IMR-90 (cell line): ENCODE measurements at regions not wholly inside any gene's neighbourhood (a gene's known extent, or its start where the extent isn't known, plus 50 kb on each side); places are given as distances from the start of the nearest gene placed in this dataset.

Experiments used
- ATAC-seq: fragments of 200-7000 bp; cut with Tn5 transposase; 2 replicates; pipeline ENCODE4 v1.9.1; 2020; ENCODE audit warnings: low read depth, mild to moderate bottlenecking, moderate library complexity
- BruUV-seq: library from RNA; stranded (reverse); fragments of 400-500 nt; replicated peaks from 2 replicates; lab custom pipeline; 2021; lab: Mats Ljungman, UMichigan
- CTCF ChIA-PET: fragments of 300-600 bp; formaldehyde crosslinking; extraction: SDS; loops from one replicate; lab custom pipeline; 2021; ENCODE audit warnings: antibody characterized with exemption; lab: Yijun Ruan, JAX
- POLR2A ChIA-PET: fragments of 300-600 bp; sonication (Branson Sonifier 250); formaldehyde crosslinking; loops from one replicate; lab custom pipeline; 2022; ENCODE audit warnings: antibody characterized with exemption; ENCODE audit not compliant: unreplicated experiment; lab: Charles Lee
- DNase-seq: peaks from one replicate; pipeline ENCODE4 v3.0.0; 2013
- H2AFZ ChIP-seq: replicated peaks from 2 replicates; pipeline ENCODE3; 2013; ENCODE audit warnings: low read length, mild to moderate bottlenecking; ENCODE audit not compliant: poor library complexity
- H2AK5ac ChIP-seq: 2 replicates; pipeline ENCODE4 v1.6.1; 2013; ENCODE audit warnings: low read depth, low read length, inconsistent platforms
- H2AK9ac ChIP-seq: replicated peaks from 2 replicates; pipeline ENCODE3; 2013; ENCODE audit warnings: mild to moderate bottlenecking, low read depth, low read length, moderate library complexity; ENCODE audit not compliant: poor library complexity
- H2BK120ac ChIP-seq: 2 replicates; pipeline ENCODE4 v1.6.1; 2013; ENCODE audit warnings: low read depth, low read length, inconsistent platforms
- H2BK15ac ChIP-seq: 3 replicates; pipeline ENCODE4 v1.6.1; 2013; ENCODE audit warnings: low read depth, low read length, inconsistent platforms
- H2BK20ac ChIP-seq: 2 replicates; pipeline ENCODE4 v1.6.1; 2013; ENCODE audit warnings: low read depth, mild to moderate bottlenecking, inconsistent platforms, low read length, moderate library complexity
- H2BK5ac ChIP-seq: 2 replicates; pipeline ENCODE4 v1.6.1; 2013; ENCODE audit warnings: mild to moderate bottlenecking, low read depth, low read length, inconsistent platforms; ENCODE audit not compliant: poor library complexity, severe bottlenecking
- H3K14ac ChIP-seq: replicated peaks from 2 replicates; pipeline ENCODE4 v1.6.1; 2013; ENCODE audit warnings: low read depth, low read length, inconsistent platforms
- H3K18ac ChIP-seq: 2 replicates; pipeline ENCODE4 v1.6.1; 2013; ENCODE audit warnings: low read depth, low read length, control low read depth
- H3K23ac ChIP-seq: 2 replicates; pipeline ENCODE4 v1.6.1; 2013; ENCODE audit warnings: low read depth, low read length, inconsistent platforms
- H3K27ac ChIP-seq: 2 replicates; pipeline ENCODE4 v1.5.1; 2013; ENCODE audit warnings: mild to moderate bottlenecking, control low read depth, low read length; ENCODE audit not compliant: insufficient read depth
- H3K27me3 ChIP-seq: 2 replicates; pipeline ENCODE4 v1.6.1; 2013; ENCODE audit warnings: low read length; ENCODE audit not compliant: control insufficient read depth, insufficient read depth
- H3K36me3 ChIP-seq: 2 replicates; pipeline ENCODE4 v1.6.1; 2013; ENCODE audit warnings: low read length, mixed read lengths; ENCODE audit not compliant: control insufficient read depth, insufficient read depth
- H3K4ac ChIP-seq: 2 replicates; pipeline ENCODE4 v1.6.1; 2013; ENCODE audit warnings: low read depth, low read length, inconsistent platforms
- H3K4me1 ChIP-seq: 2 replicates; pipeline ENCODE4 v1.6.1; 2013; ENCODE audit warnings: low read length, mixed read lengths; ENCODE audit not compliant: control insufficient read depth, insufficient read depth
- H3K4me2 ChIP-seq: 2 replicates; pipeline ENCODE4 v1.6.1; 2013; ENCODE audit warnings: low read depth, mild to moderate bottlenecking, control low read depth, low read length, moderate library complexity
- H3K4me3 ChIP-seq: 2 replicates; pipeline ENCODE4 v1.5.1; 2013; ENCODE audit warnings: low read depth, mild to moderate bottlenecking, control low read depth, low read length, moderate library complexity; ENCODE audit not compliant: insufficient read depth
- H3K56ac ChIP-seq: 2 replicates; pipeline ENCODE4 v1.6.1; 2013; ENCODE audit warnings: low read length, inconsistent platforms; ENCODE audit not compliant: insufficient read depth; ENCODE audit errors: extremely low read depth
- H3K79me1 ChIP-seq, 2 experiments: 2 replicates each; pipeline ENCODE4 v1.6.1; 2013; ENCODE audit warnings: low read length in 2 of 2, inconsistent platforms in 1 of 2, low read depth in 1 of 2
- H3K9ac ChIP-seq: 2 replicates; pipeline ENCODE4 v1.6.1; 2013; ENCODE audit warnings: low read depth, low read length, control low read depth
- H3K9me1 ChIP-seq: 2 replicates; pipeline ENCODE4 v1.6.1; 2013; ENCODE audit warnings: low read length, inconsistent platforms; ENCODE audit not compliant: insufficient read depth
- H3K9me3 ChIP-seq: 2 replicates; pipeline ENCODE4 v1.6.1; 2013; ENCODE audit warnings: low read length; ENCODE audit not compliant: control insufficient read depth, insufficient read depth
- H4K20me1 ChIP-seq: 2 replicates; pipeline ENCODE4 v1.6.1; 2013; ENCODE audit warnings: low read length, inconsistent platforms; ENCODE audit not compliant: insufficient read depth
- H4K5ac ChIP-seq: 2 replicates; pipeline ENCODE4 v1.6.1; 2013; ENCODE audit warnings: mild to moderate bottlenecking, low read depth, low read length, control low read depth
- H4K8ac ChIP-seq, 2 experiments: 2 replicates each; pipeline ENCODE4 v1.6.1; 2013; ENCODE audit warnings: low read depth in 2 of 2, low read length in 2 of 2, control low read depth in 1 of 2, inconsistent platforms in 1 of 2
- H4K91ac ChIP-seq: 2 replicates; pipeline ENCODE4 v1.6.1; 2013; ENCODE audit warnings: low read depth, low read length, inconsistent platforms; ENCODE audit not compliant: insufficient read depth
- BHLHE40 ChIP-seq: fragments of 150-350 bp; IDR thresholded peaks from 2 replicates; pipeline ENCODE4 v1.6.1; 2016; ENCODE audit warnings: mild to moderate bottlenecking, low read depth, low read length
- CEBPB ChIP-seq: IDR thresholded peaks from 2 replicates; pipeline ENCODE4 v1.6.1; 2012; ENCODE audit warnings: low read depth, low read length, improper control_type of control experiment
- CHD1 ChIP-seq: IDR thresholded peaks from 2 replicates; pipeline ENCODE4 v1.6.1; 2012; ENCODE audit warnings: low read depth, low read length, improper control_type of control experiment
- FOS ChIP-seq: fragments of 150-350 bp; IDR thresholded peaks from 2 replicates; pipeline ENCODE4 v1.6.1; 2016; ENCODE audit warnings: low read depth, low read length
- MAFK ChIP-seq: IDR thresholded peaks from 2 replicates; pipeline ENCODE4 v1.6.1; 2012; ENCODE audit warnings: low read depth, low read length, improper control_type of control experiment
- MAZ ChIP-seq: IDR thresholded peaks from 2 replicates; pipeline ENCODE4 v1.6.1; 2012; ENCODE audit warnings: low read depth, mild to moderate bottlenecking, low read length, improper control_type of control experiment, moderate library complexity, borderline replicate concordance
- MXI1 ChIP-seq: IDR thresholded peaks from 2 replicates; pipeline ENCODE4 v1.6.1; 2012; ENCODE audit warnings: low read depth, mild to moderate bottlenecking, low read length, moderate library complexity, borderline replicate concordance
- NFE2L2 ChIP-seq: fragments of 150-350 bp; IDR thresholded peaks from 2 replicates; pipeline ENCODE4 v1.6.1; 2016; ENCODE audit warnings: low read depth, mild to moderate bottlenecking, low read length
- POLR2A ChIP-seq: IDR thresholded peaks from 2 replicates; pipeline ENCODE4 v1.6.1; 2012; ENCODE audit warnings: mild to moderate bottlenecking, low read depth, low read length
- RAD21 ChIP-seq: IDR thresholded peaks from 2 replicates; pipeline ENCODE4 v1.6.1; 2012; ENCODE audit warnings: low read length, improper control_type of control experiment
- RCOR1 ChIP-seq: IDR thresholded peaks from 2 replicates; pipeline ENCODE4 v1.6.1; 2012; ENCODE audit warnings: mild to moderate bottlenecking, low read length, improper control_type of control experiment; ENCODE audit not compliant: insufficient replicate concordance
- RFX5 ChIP-seq: IDR thresholded peaks from 2 replicates; pipeline ENCODE4 v1.8.0; 2012; ENCODE audit warnings: low read depth, mild to moderate bottlenecking, low read length, moderate library complexity
- SMC3 ChIP-seq: fragments of 150-350 bp; IDR thresholded peaks from 2 replicates; pipeline ENCODE4 v1.6.1; 2016; ENCODE audit warnings: low read depth, mild to moderate bottlenecking, antibody characterized with exemption, low read length, moderate library complexity
- WGBS, 2 experiments: methylation state at CpG; one replicate each; pipeline versions ENCODE4 v1.1.5 to v1.1.7; 2013; ENCODE audit warnings: missing lambda C conversion rate in 2 of 2; ENCODE audit not compliant: insufficient read length in 1 of 2; ENCODE audit errors: extremely low coverage in 2 of 2; 5-methylcytosine and 5-hydroxymethylcytosine counted together
- dilution Hi-C: fragments of 300-500 bp; cut with HindIII; formaldehyde crosslinking; loops from one replicate; pipeline ENCODE4 v1.14.3; 2018; ENCODE audit warnings: low sequenced_read_pairs; ENCODE audit not compliant: unreplicated experiment
- in situ Hi-C: fragments of 300-500 bp; cut with MboI; formaldehyde crosslinking; loops from 3 replicates; pipeline ENCODE4 v1.14.3; 2019; ENCODE audit warnings: low sequenced_read_pairs, inconsistent platforms, mixed read lengths
- intact Hi-C: fragments of 100-400 bp; cut with micrococcal nuclease; formaldehyde crosslinking; loops from 2 replicates; pipeline ENCODE4 v1.10.0; 2022
- TF ChIP-seq, protein P1 (sequence below): fragments of 150-350 bp; IDR thresholded peaks from 2 replicates; pipeline ENCODE4 v1.6.1; 2016; ENCODE audit warnings: low read depth, mild to moderate bottlenecking, low read length, moderate library complexity, borderline replicate concordance
- TF ChIP-seq, protein P2 (sequence below): fragments of 150-350 bp; IDR thresholded peaks from 2 replicates; pipeline ENCODE4 v1.6.1; 2017; ENCODE audit warnings: mild to moderate bottlenecking, antibody characterized with exemption, low read length, low read depth
- TF ChIP-seq, protein P3 (sequence below): conservative IDR thresholded peaks from 2 replicates; pipeline ENCODE4 v1.5.1; 2012; ENCODE audit warnings: mild to moderate bottlenecking, low read depth, low read length, improper control_type of control experiment

DNA sequence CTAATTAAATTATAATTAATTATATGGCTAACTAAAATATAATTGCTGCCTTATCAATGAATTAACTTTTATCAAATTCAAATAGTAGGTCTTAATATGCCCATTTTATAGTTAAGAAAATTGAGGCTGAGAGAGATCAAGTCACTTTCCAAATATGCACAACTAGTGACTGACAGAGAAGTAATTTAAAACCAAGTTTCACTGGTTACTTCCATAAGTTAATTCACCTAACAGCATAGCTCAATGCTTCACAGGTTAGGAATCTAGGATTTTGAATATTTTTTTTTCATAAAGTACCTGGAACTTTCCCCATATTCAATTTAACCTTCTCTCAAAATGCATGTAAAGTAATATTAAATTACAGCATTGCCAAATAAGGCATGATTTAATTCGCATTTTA, 134.4 kb upstream of the VEGFC start:
- Histone ChIP-seq H3K36me3 (no peaks in the 10 kb centered on the region), H3K79me1 (no peaks in the 10 kb centered on the region), H3K9me1 (no peaks in the 10 kb centered on the region), H2BK20ac (no peak overlapping the region), H3K56ac (no peak overlapping the region), H4K8ac (no peak overlapping the region), H4K91ac (no peak overlapping the region), H2BK5ac (peak overlapping the region; percentile 54), H3K4ac (no peak overlapping the region), H3K4me3 (no peak overlapping the region), H2BK120ac (no peak overlapping the region), H2AFZ (no peak overlapping the region), H2AK9ac (no peak overlapping the region), H2AK5ac (no peak overlapping the region), H3K14ac (no peak overlapping the region), H4K20me1 (no peaks in the 10 kb centered on the region), H3K9ac (no peak overlapping the region), H3K18ac (no peak overlapping the region), H2BK15ac (no peak overlapping the region), H3K27me3 (no peaks in the 10 kb centered on the region), H3K9me3 (no peaks in the 10 kb centered on the region), H3K23ac (no peak overlapping the region), H3K27ac (no peak overlapping the region), H3K4me2 (no peak overlapping the region), H4K5ac (no peak overlapping the region), H3K4me1 (no peaks in the 10 kb centered on the region; the same call in 1 of the 2 replicates)
- ChIA-PET POLR2A (no interaction called here), CTCF (interaction anchor here (1.2 kb wide), 1 partner anchor 19 kb away, joined by 3 read pairs; no protein-coding TSS in a partner anchor)
- no peak for TF ChIP-seq RFX5
- TF ChIP-seq MAZ: no peak
- TF ChIP-seq, protein P1, sequence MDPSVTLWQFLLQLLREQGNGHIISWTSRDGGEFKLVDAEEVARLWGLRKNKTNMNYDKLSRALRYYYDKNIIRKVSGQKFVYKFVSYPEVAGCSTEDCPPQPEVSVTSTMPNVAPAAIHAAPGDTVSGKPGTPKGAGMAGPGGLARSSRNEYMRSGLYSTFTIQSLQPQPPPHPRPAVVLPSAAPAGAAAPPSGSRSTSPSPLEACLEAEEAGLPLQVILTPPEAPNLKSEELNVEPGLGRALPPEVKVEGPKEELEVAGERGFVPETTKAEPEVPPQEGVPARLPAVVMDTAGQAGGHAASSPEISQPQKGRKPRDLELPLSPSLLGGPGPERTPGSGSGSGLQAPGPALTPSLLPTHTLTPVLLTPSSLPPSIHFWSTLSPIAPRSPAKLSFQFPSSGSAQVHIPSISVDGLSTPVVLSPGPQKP: no peak
- TF ChIP-seq CHD1: no peak
- TF ChIP-seq, protein P2, sequence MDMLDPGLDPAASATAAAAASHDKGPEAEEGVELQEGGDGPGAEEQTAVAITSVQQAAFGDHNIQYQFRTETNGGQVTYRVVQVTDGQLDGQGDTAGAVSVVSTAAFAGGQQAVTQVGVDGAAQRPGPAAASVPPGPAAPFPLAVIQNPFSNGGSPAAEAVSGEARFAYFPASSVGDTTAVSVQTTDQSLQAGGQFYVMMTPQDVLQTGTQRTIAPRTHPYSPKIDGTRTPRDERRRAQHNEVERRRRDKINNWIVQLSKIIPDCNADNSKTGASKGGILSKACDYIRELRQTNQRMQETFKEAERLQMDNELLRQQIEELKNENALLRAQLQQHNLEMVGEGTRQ: no peak
- TF ChIP-seq MAFK: no peak
- no peak for TF ChIP-seq POLR2A
- TF ChIP-seq RCOR1: no peak
- TF ChIP-seq, protein P3, sequence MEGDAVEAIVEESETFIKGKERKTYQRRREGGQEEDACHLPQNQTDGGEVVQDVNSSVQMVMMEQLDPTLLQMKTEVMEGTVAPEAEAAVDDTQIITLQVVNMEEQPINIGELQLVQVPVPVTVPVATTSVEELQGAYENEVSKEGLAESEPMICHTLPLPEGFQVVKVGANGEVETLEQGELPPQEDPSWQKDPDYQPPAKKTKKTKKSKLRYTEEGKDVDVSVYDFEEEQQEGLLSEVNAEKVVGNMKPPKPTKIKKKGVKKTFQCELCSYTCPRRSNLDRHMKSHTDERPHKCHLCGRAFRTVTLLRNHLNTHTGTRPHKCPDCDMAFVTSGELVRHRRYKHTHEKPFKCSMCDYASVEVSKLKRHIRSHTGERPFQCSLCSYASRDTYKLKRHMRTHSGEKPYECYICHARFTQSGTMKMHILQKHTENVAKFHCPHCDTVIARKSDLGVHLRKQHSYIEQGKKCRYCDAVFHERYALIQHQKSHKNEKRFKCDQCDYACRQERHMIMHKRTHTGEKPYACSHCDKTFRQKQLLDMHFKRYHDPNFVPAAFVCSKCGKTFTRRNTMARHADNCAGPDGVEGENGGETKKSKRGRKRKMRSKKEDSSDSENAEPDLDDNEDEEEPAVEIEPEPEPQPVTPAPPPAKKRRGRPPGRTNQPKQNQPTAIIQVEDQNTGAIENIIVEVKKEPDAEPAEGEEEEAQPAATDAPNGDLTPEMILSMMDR: no peak
- no peak for TF ChIP-seq FOS
- no peak for TF ChIP-seq BHLHE40
- TF ChIP-seq NFE2L2: no peak
- TF ChIP-seq RAD21: no peak
- TF ChIP-seq MXI1: no peak
- no peak for TF ChIP-seq SMC3
- TF ChIP-seq CEBPB: no peak
- no peak for ATAC-seq
- dilution Hi-C loops (no loop called here), intact Hi-C loops (no loop called here), in situ Hi-C loops (no loop called here)
- DNase-seq: no peak
- no CpG with 5 or more reads among the region's 1 CpG for WGBS, 2 experiments
- BruUV-seq: no TSS peak
